AG08395 (cell line): ENCODE measurements at regions not wholly inside any gene's neighbourhood (a gene's known extent, or its start where the extent isn't known, plus 50 kb on each side); places are given as distances from the start of the nearest gene placed in this dataset.
"Not testable (repeated sequence)": the region's sequence is repeated elsewhere in the genome, so short reads cannot be mapped to it uniquely, and the experiment has no call there.

ENCODE experiments used
- DNase-seq: peaks from one replicate; pipeline ENCODE4 v3.0.0; 2012; ENCODE audit warnings: mixed read lengths, low spot score

- DNase-seq = no peak
Observed at GRCh38 chr11:41519696-41520095, 60.2 kb upstream of the LRRC4C start.

GRCh38 chr11:41522391-41522790, 62.9 kb upstream of the LRRC4C start:
- DNase-seq = no peak

- no peak for DNase-seq
Observed at GRCh38 chr11:41522899-41523672, 63.6 kb upstream of the LRRC4C start.

GRCh38 chr11:41527530-41527929, 68.1 kb upstream of the LRRC4C start:
- DNase-seq = no peak

GRCh38 chr11:41532413-41532812, 73.0 kb upstream of the LRRC4C start:
- no peak for DNase-seq

GRCh38 chr11:41533761-41534160, 74.3 kb upstream of the LRRC4C start:
- no peak for DNase-seq

GRCh38 chr11:41534391-41534790, 74.9 kb upstream of the LRRC4C start:
- no peak for DNase-seq

- DNase-seq = no peak
Observed at GRCh38 chr11:41534861-41535260, 75.4 kb upstream of the LRRC4C start.

- no peak for DNase-seq
Observed at GRCh38 chr11:41536021-41536568, 76.6 kb upstream of the LRRC4C start.

- DNase-seq = not testable (repeated sequence)
Observed at GRCh38 chr11:41544902-41545301, 85.5 kb upstream of the LRRC4C start.

GRCh38 chr11:41578421-41579051, 119.1 kb upstream of the LRRC4C start:
- no peak for DNase-seq

GRCh38 chr11:41579546-41579945, 120.1 kb upstream of the LRRC4C start:
- no peak for DNase-seq

GRCh38 chr11:41609511-41609910, 150.1 kb upstream of the LRRC4C start:
- DNase-seq = no peak

- no peak for DNase-seq
Observed at GRCh38 chr11:41612415-41612814, 153.0 kb upstream of the LRRC4C start.

- DNase-seq = peak; percentile 4
Observed at GRCh38 chr11:41613326-41613725, 153.9 kb upstream of the LRRC4C start.

GRCh38 chr11:41622707-41623359, 163.4 kb upstream of the LRRC4C start:
- no peak for DNase-seq

GRCh38 chr11:41659985-41660384, 200.5 kb upstream of the LRRC4C start:
- no peak for DNase-seq

- DNase-seq = no peak
Observed at GRCh38 chr11:41660585-41660984, 201.1 kb upstream of the LRRC4C start.

- no peak for DNase-seq
Observed at GRCh38 chr11:41665441-41666360, 206.2 kb upstream of the LRRC4C start.

GRCh38 chr11:41666951-41667653, 207.7 kb upstream of the LRRC4C start:
- DNase-seq = no peak

- no peak for DNase-seq
Observed at GRCh38 chr11:41675205-41675604, 215.8 kb upstream of the LRRC4C start.
